ENCODE measurements at regions not wholly inside any gene's neighbourhood (a gene's known extent, or its start where the extent isn't known, plus 50 kb on each side); places are given as distances from the start of the nearest gene placed in this dataset.

GRCh38 chr5:105970919-105971318 lies 1699.8 kb downstream of the EFNA5 start:
- H3K27ac ChIP-seq (ENCODE audit: low read depth, low read length, poor library complexity, severe bottlenecking) = no peak overlapping the region
- H3K9ac ChIP-seq (ENCODE audit: low read length) = no peak overlapping the region
- TF ChIP-seq CTCF (IDR thresholded peaks at IDR 0.05; ENCODE audit: low read length) (no peak), EZH2 (IDR thresholded peaks at IDR 0.05; ENCODE audit: borderline replicate concordance, low read length) (no peak)

GRCh38 chr5:105968981-105969380 lies 1701.8 kb downstream of the EFNA5 start:
- H3K4me3 ChIP-seq (ENCODE audit: low read depth, low read length, poor library complexity, severe bottlenecking) = no peak overlapping the region
- no peak overlapping the region for H3K9ac ChIP-seq (ENCODE audit: low read length)
- TF ChIP-seq CTCF (IDR thresholded peaks at IDR 0.05; ENCODE audit: low read length) (no peak), EZH2 (IDR thresholded peaks at IDR 0.05; ENCODE audit: borderline replicate concordance, low read length) (no peak)
- H3K9me3 ChIP-seq (ENCODE audit: low read length) = no peaks in the 10 kb centered on the region
- no peak overlapping the region for H3K4me2 ChIP-seq (ENCODE audit: low read length)
- H3K36me3 ChIP-seq (ENCODE audit: insufficient read depth, low read length) = no peaks in the 10 kb centered on the region
- no peak overlapping the region for H2AFZ ChIP-seq (ENCODE audit: low read length)
- no peaks in the 10 kb centered on the region for H3F3A ChIP-seq (ENCODE audit: insufficient read depth, low read length)
- H3K27me3 ChIP-seq (ENCODE audit: insufficient read depth, low read length) = no peaks in the 10 kb centered on the region
- H3K27ac ChIP-seq (ENCODE audit: low read depth, low read length, poor library complexity, severe bottlenecking) = no peak overlapping the region
- H3K4me1 ChIP-seq (ENCODE audit: insufficient read depth, low read length, severe bottlenecking) = no peaks in the 10 kb centered on the region
- H3K9me2 ChIP-seq (ENCODE audit: low read depth, low read length) = no peaks in the 10 kb centered on the region
- no peaks in the 10 kb centered on the region for H4K20me1 ChIP-seq (ENCODE audit: insufficient read depth, low read length)
- H3K79me2 ChIP-seq (ENCODE audit: insufficient read depth, low read length) = no peaks in the 10 kb centered on the region

More at GRCh38 chr5:105970919-105971318, 1699.8 kb downstream of the EFNA5 start:
- Histone ChIP-seq H3K79me2 (ENCODE audit: insufficient read depth, low read length) (no peaks in the 10 kb centered on the region), H3K36me3 (ENCODE audit: insufficient read depth, low read length) (no peaks in the 10 kb centered on the region), H2AFZ (ENCODE audit: low read length) (no peak overlapping the region), H3K9me2 (ENCODE audit: low read depth, low read length) (no peaks in the 10 kb centered on the region), H3F3A (ENCODE audit: insufficient read depth, low read length) (no peaks in the 10 kb centered on the region), H3K4me1 (ENCODE audit: insufficient read depth, low read length, severe bottlenecking) (no peaks in the 10 kb centered on the region), H3K9me3 (ENCODE audit: low read length) (no peaks in the 10 kb centered on the region), H3K27me3 (ENCODE audit: insufficient read depth, low read length) (no peaks in the 10 kb centered on the region), H3K4me3 (ENCODE audit: low read depth, low read length, poor library complexity, severe bottlenecking) (no peak overlapping the region), H3K4me2 (ENCODE audit: low read length) (no peak overlapping the region), H4K20me1 (ENCODE audit: insufficient read depth, low read length) (no peaks in the 10 kb centered on the region)

- H3K9me3 ChIP-seq (ENCODE audit: low read length) = no peaks in the 10 kb centered on the region
- H3K79me2 ChIP-seq (ENCODE audit: insufficient read depth, low read length) = no peaks in the 10 kb centered on the region
- no peak overlapping the region for H3K9ac ChIP-seq (ENCODE audit: low read length)
- TF ChIP-seq EZH2 (IDR thresholded peaks at IDR 0.05; ENCODE audit: borderline replicate concordance, low read length) (no peak), CTCF (IDR thresholded peaks at IDR 0.05; ENCODE audit: low read length) (no peak)
- no peaks in the 10 kb centered on the region for H4K20me1 ChIP-seq (ENCODE audit: insufficient read depth, low read length)
- H2AFZ ChIP-seq (ENCODE audit: low read length) = no peak overlapping the region
- no peak overlapping the region for H3K4me3 ChIP-seq (ENCODE audit: low read depth, low read length, poor library complexity, severe bottlenecking)
- H3K27ac ChIP-seq (ENCODE audit: low read depth, low read length, poor library complexity, severe bottlenecking) = no peak overlapping the region
- no peaks in the 10 kb centered on the region for H3K9me2 ChIP-seq (ENCODE audit: low read depth, low read length)
- no peak overlapping the region for H3K4me2 ChIP-seq (ENCODE audit: low read length)
- no peaks in the 10 kb centered on the region for H3F3A ChIP-seq (ENCODE audit: insufficient read depth, low read length)
- no peaks in the 10 kb centered on the region for H3K27me3 ChIP-seq (ENCODE audit: insufficient read depth, low read length)
- H3K36me3 ChIP-seq (ENCODE audit: insufficient read depth, low read length) = no peaks in the 10 kb centered on the region
- H3K4me1 ChIP-seq (ENCODE audit: insufficient read depth, low read length, severe bottlenecking) = no peaks in the 10 kb centered on the region
Observed at GRCh38 chr5:105963696-105964255, 1707.0 kb downstream of the EFNA5 start.
